Suppressor macrophage treated with lipopolysaccharide for 4 hours (primary cell): ENCODE measurements at regions not wholly inside any gene's neighbourhood (a gene's known extent, or its start where the extent isn't known, plus 50 kb on each side); places are given as distances from the start of the nearest gene placed in this dataset.
A peak's percentile ranks its signal among the peaks of the same experiment; 100 is the strongest.

ENCODE experiments used
- DNase-seq: peaks from one replicate; pipeline ENCODE4 v3.0.0-alpha.2; 2020

DNA sequence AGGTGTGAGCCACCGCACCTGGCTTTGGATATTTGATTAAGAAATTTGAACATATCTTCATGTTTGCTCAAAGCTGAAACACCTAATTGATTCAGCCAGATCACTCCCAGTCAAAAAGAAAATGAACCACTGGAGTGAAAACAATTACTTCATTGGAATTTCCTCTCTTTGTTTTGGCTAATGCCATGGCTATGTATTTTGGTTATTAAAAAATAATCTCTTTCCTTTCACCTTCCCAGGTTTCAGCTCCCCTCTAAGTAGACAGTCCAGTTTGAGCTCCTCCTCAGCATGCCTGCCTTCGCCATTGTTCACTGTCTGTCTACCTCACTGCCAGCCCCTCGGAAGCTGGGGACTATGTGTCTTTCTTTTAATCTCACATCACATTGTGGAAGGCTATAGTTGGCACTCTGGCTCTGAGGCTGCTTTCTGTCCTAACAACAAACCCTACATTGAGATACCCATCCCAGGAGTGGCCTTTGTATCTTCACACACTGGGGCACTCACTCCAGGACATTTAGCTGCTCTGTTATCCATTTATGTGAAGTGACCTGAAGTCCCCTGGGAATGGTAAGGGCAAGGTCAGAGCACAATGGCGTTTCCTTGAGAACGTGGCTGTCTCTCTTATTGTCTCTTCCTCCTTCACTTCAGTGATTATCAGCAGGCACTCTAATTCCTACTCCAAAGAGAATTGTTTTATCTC is 764.0 kb upstream of the CITED2 start:
- no peak for DNase-seq

GRCh38 chr6:140134224-140134623 is 759.8 kb upstream of the CITED2 start:
- DNase-seq, result no peak

GRCh38 chr6:140130074-140130473 is 755.6 kb upstream of the CITED2 start:
- DNase-seq, result no peak

GRCh38 chr6:140124498-140124897 is 750.0 kb upstream of the CITED2 start:
- no peak for DNase-seq

GRCh38 chr6:140108167-140108566 is 733.7 kb upstream of the CITED2 start:
- no peak for DNase-seq

DNA sequence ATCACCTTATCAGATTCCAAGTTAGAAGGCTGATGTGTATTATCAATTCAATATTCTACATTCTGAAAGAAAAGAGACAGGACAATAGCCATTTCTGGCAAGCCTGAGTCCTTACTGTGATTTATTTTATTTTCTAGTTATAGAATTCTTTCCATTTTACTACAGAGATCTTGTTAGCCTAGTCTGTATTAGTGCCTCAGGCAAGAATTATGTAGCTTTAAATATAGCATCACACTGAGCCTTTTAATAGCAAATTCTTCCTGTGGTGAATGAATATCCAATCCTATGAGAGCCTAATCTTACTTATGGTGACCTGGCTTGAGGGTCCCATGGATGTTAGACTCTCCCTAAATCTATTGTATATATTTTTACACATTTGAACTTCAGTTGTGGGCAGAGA is 732.8 kb upstream of the CITED2 start:
- DNase-seq, result no peak

- DNase-seq, result no peak
Observed at GRCh38 chr6:140105857-140106256, 731.4 kb upstream of the CITED2 start.

GRCh38 chr6:140105241-140105640 is 730.8 kb upstream of the CITED2 start:
- no peak for DNase-seq

GRCh38 chr6:140101818-140102217 is 727.4 kb upstream of the CITED2 start:
- no peak for DNase-seq

- DNase-seq, result no peak
Observed at GRCh38 chr6:140101367-140101766, 726.9 kb upstream of the CITED2 start.

DNA sequence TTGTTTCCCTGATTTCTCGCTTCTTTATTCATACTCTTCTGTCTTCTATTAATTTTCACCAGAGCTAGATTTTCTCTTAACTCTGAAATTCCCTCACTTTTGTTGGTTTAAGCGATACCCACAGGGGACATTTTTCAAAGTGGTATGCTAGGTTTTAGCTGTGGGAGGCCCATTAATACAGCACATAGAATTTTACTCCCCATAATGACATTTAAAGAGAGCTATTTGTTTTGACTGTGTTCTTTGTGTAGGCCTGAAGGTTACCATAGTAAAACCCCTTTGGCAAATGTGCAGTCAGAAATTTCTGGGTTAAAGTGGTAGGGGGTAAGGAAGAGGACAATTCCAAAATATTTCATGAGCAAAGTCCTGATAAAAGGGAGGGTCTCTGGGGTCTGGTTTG is 721.1 kb upstream of the CITED2 start:
- DNase-seq, result no peak

DNA sequence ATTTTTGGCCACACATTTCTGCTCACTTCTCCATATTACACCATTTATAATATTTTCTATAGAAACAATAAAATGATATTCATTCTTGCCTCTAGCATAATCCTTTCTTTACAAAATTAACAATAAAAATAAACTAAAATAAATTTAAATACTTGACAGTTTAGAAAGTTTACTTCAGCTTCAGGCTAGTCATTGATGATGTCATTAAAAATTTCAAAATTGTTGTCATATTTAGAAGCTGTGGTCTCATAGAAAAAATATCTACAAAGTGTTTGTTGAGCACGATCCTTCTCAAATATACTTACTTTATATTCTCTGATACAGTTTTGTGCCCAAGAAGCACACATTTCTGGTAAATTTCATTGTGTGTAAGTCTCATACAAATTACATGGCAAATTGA is 717.4 kb upstream of the CITED2 start:
- DNase-seq, result no peak

DNA sequence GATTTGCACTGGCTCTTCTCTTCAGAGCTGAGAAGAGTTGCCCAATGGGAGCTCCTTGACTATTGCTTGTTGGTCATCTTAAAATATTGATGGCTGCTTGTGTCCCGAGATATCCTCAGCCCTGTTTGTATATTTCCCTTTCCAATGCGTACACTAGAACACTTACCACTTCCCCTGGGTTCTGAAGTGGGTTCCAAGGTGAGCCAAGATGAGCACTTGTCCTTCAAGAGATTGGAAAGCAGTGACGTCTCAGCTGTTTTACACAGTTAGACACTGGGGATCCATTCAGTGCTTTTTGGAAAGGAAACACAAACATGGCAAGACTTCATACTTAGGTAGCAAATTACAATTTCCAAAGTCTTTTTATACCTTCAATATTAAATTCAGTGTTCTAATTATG is 716.4 kb upstream of the CITED2 start:
- DNase-seq, result no peak

DNA sequence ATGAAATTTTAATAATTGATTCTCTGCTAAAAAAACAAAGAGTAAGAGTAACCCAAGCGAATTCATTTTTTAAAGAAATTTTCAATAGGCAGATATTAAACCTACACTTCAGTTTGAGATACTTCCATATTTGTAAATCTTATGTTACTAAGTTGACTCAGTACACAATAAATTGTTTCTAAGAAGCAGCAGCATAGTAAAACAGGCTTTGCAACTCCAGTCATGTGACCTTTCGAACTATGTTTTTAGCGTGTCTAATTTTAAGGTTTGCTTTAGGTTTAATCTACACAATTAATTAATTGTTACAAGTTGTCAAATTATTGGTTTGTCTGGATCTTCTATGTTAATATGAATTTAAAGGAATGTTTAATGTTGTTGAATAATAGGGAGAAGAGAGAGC is 708.9 kb upstream of the CITED2 start:
- DNase-seq, result no peak

DNA sequence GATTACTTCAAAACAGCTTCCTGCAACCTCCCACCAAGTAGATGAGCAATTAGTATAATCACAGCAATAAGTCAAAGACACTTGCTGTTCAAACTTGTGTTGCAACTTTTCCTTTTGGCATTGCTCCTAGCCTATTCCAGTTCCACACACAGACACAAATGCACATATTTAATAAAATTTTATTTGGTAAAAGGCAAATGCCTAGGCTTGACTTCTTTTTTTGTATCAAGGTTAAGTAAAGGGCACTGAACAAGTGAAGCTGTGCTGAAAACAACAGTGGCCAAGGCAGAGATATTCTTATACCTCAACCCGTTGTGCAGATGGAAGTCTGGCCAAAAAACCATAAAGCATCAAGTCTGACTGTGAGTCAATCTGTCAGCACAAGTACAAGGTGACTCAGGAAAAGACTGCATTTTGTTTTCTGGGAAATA is 708.4 kb upstream of the CITED2 start:
- peak; percentile 25 for DNase-seq

- DNase-seq, result peak; percentile 15
Observed at GRCh38 chr6:140079328-140079727, 704.9 kb upstream of the CITED2 start.

- DNase-seq, result no peak
Observed at GRCh38 chr6:140078561-140079125, 704.2 kb upstream of the CITED2 start.

- no peak for DNase-seq
Observed at GRCh38 chr6:140077827-140078560, 703.5 kb upstream of the CITED2 start.

GRCh38 chr6:140076105-140076504 is 701.7 kb upstream of the CITED2 start:
- no peak for DNase-seq

- DNase-seq, result peak; percentile 62
Observed at GRCh38 chr6:140073456-140073855, 699.0 kb upstream of the CITED2 start.

- no peak for DNase-seq
Observed at GRCh38 chr6:140071601-140072062, 697.2 kb upstream of the CITED2 start.

- no peak for DNase-seq
Observed at GRCh38 chr6:140070846-140071473, 696.5 kb upstream of the CITED2 start.

DNA sequence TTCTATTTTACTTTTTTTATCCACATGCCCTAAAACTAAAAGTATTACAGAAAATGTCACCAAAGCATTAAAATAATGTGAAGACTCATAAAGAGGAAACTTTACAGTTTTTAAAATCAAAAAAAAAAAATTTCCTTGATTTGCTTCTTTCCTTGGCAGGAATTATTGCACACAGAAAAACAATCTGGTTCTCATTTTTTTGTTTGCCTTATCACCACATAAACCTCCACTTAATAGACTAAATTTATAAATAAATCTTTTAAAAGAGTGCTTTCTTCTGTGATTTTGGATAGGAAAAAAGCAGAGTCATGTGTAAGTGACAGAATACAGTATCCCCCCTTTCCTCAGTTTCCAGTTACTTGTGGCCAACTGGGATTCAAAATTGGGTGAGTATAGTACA is 695.1 kb upstream of the CITED2 start:
- DNase-seq, result no peak

DNA sequence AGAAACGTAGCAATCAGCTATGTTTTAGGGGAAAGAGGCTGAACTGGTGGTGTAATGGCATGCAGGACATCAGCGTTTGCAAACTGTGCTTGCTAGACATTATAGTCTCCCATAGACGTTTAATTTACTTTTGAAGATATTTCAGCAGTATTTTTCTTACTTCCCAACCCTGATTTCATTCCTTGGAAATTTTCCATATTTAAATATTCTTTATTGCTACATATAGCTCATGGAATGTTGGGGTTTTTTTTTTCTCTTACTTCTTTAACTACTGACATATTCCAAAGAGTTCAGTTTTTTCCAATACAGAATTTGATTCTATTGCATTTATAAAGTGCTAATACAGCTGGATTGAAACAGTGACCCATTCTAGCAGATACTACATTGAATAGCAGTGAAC is 694.4 kb upstream of the CITED2 start:
- DNase-seq, result no peak
